Kidney (tissue), 13 donors: ENCODE measurements at regions not wholly inside any gene's neighbourhood (a gene's known extent, or its start where the extent isn't known, plus 50 kb on each side); places are given as distances from the start of the nearest gene placed in this dataset.

Experiments used
- DNase-seq, 5 donors: peaks; one replicate each; pipeline ENCODE4 v3.0.0-alpha.2; 2013 to 2020
- FAIRE-seq: peaks from 2 replicates; lab custom pipeline; 2012; peaks lifted over from hg19 to GRCh38; lab: Jason Lieb, UNC
- H3K27ac ChIP-seq, 2 donors: one replicate each; pipeline ENCODE4 v1.7.0; 2013; ENCODE audit warnings: low read depth in 2 of 2, low read length in 2 of 2, inconsistent platforms in 1 of 2
- H3K27me3 ChIP-seq: one replicate; pipeline ENCODE4 v1.7.1; 2013; ENCODE audit warnings: low read length, inconsistent platforms; ENCODE audit not compliant: control insufficient read depth, insufficient read depth
- H3K36me3 ChIP-seq, 3 donors: one replicate each; pipeline versions ENCODE4 v1.7.0 to v1.7.1; 2013; ENCODE audit warnings: low read length in 3 of 3, control low read depth in 1 of 3, inconsistent platforms in 1 of 3; ENCODE audit not compliant: insufficient read depth in 3 of 3, control insufficient read depth in 2 of 3
- H3K4me1 ChIP-seq, 3 donors: one replicate each; pipeline versions ENCODE4 v1.7.0 to v1.7.1; 2013; ENCODE audit warnings: low read length in 3 of 3, inconsistent platforms in 1 of 3, low read depth in 1 of 3; ENCODE audit not compliant: control insufficient read depth in 2 of 3, insufficient read depth in 2 of 3
- H3K4me3 ChIP-seq, 3 donors: one replicate each; pipeline versions ENCODE4 v1.7.0 to v1.8.1; 2013; ENCODE audit warnings: low read length in 3 of 3, control low read depth in 1 of 3, inconsistent platforms in 1 of 3
- H3K9ac ChIP-seq, 3 donors: one replicate each; pipeline versions ENCODE4 v1.7.0 to v1.7.1; 2013; ENCODE audit warnings: low read length in 3 of 3, control low read depth in 1 of 3, inconsistent platforms in 1 of 3
- H3K9me3 ChIP-seq, 3 donors: one replicate each; pipeline versions ENCODE4 v1.7.0 to v1.7.1; 2013; ENCODE audit warnings: low read length in 3 of 3, control low read depth in 1 of 3, inconsistent platforms in 1 of 3; ENCODE audit not compliant: control insufficient read depth in 2 of 3, insufficient read depth in 1 of 3
- intact Hi-C: fragments of 100-400 bp; cut with DNase I; formaldehyde crosslinking; loops from one replicate; pipeline ENCODE4 v1.11.1; 2022
- TF ChIP-seq, protein P1 (sequence below): IDR thresholded peaks from 3 replicates; pipeline ENCODE4 v1.5.1; 2012; ENCODE audit warnings: mild to moderate bottlenecking, moderate library complexity, borderline replicate concordance; ENCODE audit not compliant: insufficient read depth; ENCODE audit errors: extremely low read depth
- donor health status: control.
- donor health status: control.
- donor health status: control.
- donor health status: control.
- donor health status: control.
- donor health status: DM: yes; HTN: yes; CAD: no.
- donor health status: Normal renal cell carcinoma (clear cell type).

DNA sequence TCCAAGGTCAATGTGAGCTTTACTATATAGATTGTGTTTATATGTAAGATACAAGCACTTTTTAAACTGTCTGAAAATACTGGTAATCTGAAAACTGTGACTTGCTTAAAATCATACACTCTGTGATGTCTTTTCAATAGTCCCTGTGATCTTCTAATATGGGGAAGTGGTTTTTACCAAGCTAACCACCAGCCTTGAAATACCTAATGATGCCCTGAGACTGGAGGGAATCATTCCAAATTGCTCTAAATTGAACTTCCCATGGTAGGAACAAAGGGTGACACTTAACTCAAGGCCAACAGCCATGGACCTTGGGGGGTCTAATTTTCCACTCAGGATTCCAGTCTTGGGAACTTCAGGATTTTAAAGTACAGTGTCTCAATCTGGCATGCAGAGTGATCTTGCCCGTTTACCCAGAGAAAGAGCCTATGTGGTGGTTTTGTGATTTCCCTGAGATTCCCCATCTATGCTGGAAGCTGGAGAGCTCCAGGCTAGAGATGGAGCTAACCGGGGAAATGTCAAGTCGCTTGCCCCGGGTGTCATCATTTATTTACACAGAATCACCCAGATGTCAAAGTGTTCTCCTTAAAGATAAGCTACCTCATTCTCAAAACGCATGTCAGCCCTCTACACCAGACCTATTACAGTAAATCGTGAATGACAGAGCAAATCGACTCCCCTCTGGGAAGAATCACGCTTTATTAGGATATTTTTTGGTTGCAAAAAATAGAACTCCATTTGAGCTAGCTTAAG lies 198.5 kb downstream of the SP3 start:
- Histone ChIP-seq H3K4me3 (no peak overlapping the region), H3K27ac (no peak overlapping the region), H3K9ac (no peak overlapping the region), H3K36me3 (no peaks in the 10 kb centered on the region), H3K9me3 (no peaks in the 10 kb centered on the region), H3K4me1 (no peaks in the 10 kb centered on the region), H3K27me3 (no peaks in the 10 kb centered on the region)
- TF ChIP-seq, protein P1, sequence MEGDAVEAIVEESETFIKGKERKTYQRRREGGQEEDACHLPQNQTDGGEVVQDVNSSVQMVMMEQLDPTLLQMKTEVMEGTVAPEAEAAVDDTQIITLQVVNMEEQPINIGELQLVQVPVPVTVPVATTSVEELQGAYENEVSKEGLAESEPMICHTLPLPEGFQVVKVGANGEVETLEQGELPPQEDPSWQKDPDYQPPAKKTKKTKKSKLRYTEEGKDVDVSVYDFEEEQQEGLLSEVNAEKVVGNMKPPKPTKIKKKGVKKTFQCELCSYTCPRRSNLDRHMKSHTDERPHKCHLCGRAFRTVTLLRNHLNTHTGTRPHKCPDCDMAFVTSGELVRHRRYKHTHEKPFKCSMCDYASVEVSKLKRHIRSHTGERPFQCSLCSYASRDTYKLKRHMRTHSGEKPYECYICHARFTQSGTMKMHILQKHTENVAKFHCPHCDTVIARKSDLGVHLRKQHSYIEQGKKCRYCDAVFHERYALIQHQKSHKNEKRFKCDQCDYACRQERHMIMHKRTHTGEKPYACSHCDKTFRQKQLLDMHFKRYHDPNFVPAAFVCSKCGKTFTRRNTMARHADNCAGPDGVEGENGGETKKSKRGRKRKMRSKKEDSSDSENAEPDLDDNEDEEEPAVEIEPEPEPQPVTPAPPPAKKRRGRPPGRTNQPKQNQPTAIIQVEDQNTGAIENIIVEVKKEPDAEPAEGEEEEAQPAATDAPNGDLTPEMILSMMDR = no peak
- DNase-seq (no peak), FAIRE-seq (no peak)
- intact Hi-C loops = no loop called here

DNA sequence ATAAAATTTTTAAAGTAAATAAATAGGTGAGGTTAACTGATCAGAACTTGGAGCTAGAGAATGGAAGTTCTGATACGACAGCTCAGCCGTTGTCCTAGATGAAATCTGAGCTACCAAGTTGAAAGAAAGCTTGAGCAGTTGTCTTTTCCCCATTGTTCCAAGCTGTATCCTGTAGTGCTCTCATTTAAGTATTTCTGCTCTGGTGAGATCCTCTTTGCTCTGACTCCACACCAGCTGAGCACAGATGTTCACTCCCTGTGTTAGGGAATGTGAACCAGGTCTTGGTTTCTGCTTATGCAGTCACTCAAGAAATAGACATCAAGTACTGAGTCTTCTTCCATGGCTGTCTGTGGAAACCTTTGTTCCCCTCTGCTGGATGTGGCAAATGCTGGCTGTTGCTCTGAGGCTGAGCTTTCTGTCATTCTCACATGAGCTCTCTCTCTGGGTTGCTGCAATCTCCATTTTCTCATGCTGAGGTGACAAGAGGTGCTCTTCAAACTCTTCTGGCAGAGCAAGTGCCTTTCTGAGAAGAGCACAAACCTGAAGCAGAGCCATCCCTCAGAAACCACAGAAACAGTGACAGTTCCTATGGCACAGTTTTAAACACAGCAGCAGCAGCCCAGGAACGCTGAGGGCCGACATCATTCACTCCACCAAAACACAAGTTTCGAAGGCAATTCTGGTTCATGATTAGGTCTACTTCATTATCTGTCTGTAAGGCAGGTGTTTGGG lies 194.1 kb downstream of the SP3 start:
- TF ChIP-seq, protein P1 = no peak
- intact Hi-C loops = no loop called here
- no peak overlapping the region for H3K4me3 ChIP-seq
- no peaks in the 10 kb centered on the region for H3K27me3 ChIP-seq
- no peak for FAIRE-seq
- H3K36me3 ChIP-seq = no peaks in the 10 kb centered on the region
- DNase-seq = peak in 1 of 5 donors; percentile 34
- no peaks in the 10 kb centered on the region for H3K4me1 ChIP-seq
- H3K27ac ChIP-seq = no peak overlapping the region
- no peaks in the 10 kb centered on the region for H3K9me3 ChIP-seq
- no peak overlapping the region for H3K9ac ChIP-seq

DNA sequence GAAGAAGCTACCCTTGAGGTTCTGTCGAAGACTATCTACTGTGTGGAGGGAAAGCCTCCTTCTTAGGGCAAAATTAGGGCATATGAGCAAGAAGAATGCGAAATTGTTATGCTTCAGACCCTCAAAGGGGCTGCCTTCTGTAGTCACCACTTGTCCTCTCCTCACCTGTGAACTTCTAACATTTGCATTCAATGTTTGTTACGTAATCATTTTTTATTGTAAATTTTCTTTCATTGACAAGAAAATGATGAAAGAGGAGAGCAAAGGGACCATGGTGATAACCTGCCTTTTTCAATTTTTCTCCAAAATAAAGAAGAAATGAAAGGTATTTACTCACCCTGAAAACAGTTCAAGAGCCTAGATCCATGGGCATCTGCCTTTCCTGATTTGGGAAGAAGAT lies 193.0 kb downstream of the SP3 start:
- Histone ChIP-seq H3K9ac (no peak overlapping the region), H3K27ac (no peak overlapping the region), H3K36me3 (no peaks in the 10 kb centered on the region), H3K4me3 (no peak overlapping the region), H3K9me3 (no peaks in the 10 kb centered on the region), H3K27me3 (no peaks in the 10 kb centered on the region), H3K4me1 (no peaks in the 10 kb centered on the region)
- FAIRE-seq (no peak), DNase-seq (no peak)
- TF ChIP-seq, protein P1 = no peak
- intact Hi-C loops = no loop called here
